Activated naive CD4-positive, alpha-beta T cell treated with anti-CD3 and anti-CD28 coated beads, Interleukin-2, amount 10 ng/mL, durations not matched to agents 7 days and 5 days (primary cell): ENCODE measurements at regions not wholly inside any gene's neighbourhood (a gene's known extent, or its start where the extent isn't known, plus 50 kb on each side); places are given as distances from the start of the nearest gene placed in this dataset.
"Not testable (repeated sequence)": the region's sequence is repeated elsewhere in the genome, so short reads cannot be mapped to it uniquely, and the experiment has no call there.

Source experiments
- CTCF ChIA-PET: fragments of 350-600 bp; sonication (Branson Sonifier 250); formaldehyde crosslinking; loops from one replicate; lab custom pipeline; 2021; ENCODE audit warnings: antibody characterized with exemption; lab: Charles Lee
- DNase-seq: peaks from one replicate; pipeline ENCODE4 v3.0.0-alpha.2; 2020
- H3K27ac Mint-ChIP-seq: one replicate; pipeline ENCODE4 v1.8.0; 2021; ENCODE audit warnings: mild to moderate bottlenecking, moderate library complexity, mixed read lengths
- H3K27me3 Mint-ChIP-seq: one replicate; pipeline ENCODE4 v1.8.0; 2021; ENCODE audit warnings: mild to moderate bottlenecking, mixed read lengths
- H3K36me3 Mint-ChIP-seq: one replicate; pipeline ENCODE4 v1.8.0; 2021; ENCODE audit warnings: mixed read lengths
- H3K4me1 Mint-ChIP-seq: one replicate; pipeline ENCODE4 v1.8.0; 2021; ENCODE audit warnings: mixed read lengths
- H3K4me3 Mint-ChIP-seq: one replicate; pipeline ENCODE4 v1.8.0; 2021; ENCODE audit warnings: mild to moderate bottlenecking, moderate library complexity, mixed read lengths
- H3K9me3 Mint-ChIP-seq: one replicate; pipeline ENCODE4 v1.8.0; 2021; ENCODE audit warnings: mixed read lengths

- DNase-seq = no peak
- CTCF ChIA-PET = no interaction called here
- H3K27me3 Mint-ChIP-seq = no peaks in the 10 kb centered on the region
- no peak overlapping the region for H3K4me3 Mint-ChIP-seq
- H3K9me3 Mint-ChIP-seq = peaks cover 18% of the 10 kb centered on the region
- H3K36me3 Mint-ChIP-seq = peaks cover 55% of the 10 kb centered on the region
- H3K27ac Mint-ChIP-seq = no peak overlapping the region
- H3K4me1 Mint-ChIP-seq = peaks cover 48% of the 10 kb centered on the region
These were observed 72.1 kb downstream of the AKR1C4 start for GRCh38 chr10:5268743-5269142.

GRCh38 chr10:5269791-5270190 lies 73.2 kb downstream of the AKR1C4 start:
- H3K4me1 Mint-ChIP-seq = peaks cover 51% of the 10 kb centered on the region
- H3K27ac Mint-ChIP-seq = no peak overlapping the region
- peaks cover 14% of the 10 kb centered on the region for H3K9me3 Mint-ChIP-seq
- no peaks in the 10 kb centered on the region for H3K27me3 Mint-ChIP-seq
- CTCF ChIA-PET = interaction anchor here (1.5 kb wide), 1 partner anchor 13 kb away, joined by 3 read pairs; no protein-coding TSS in a partner anchor
- no peak overlapping the region for H3K4me3 Mint-ChIP-seq
- peaks cover 50% of the 10 kb centered on the region for H3K36me3 Mint-ChIP-seq
- no peak for DNase-seq

- peaks cover 10% of the 10 kb centered on the region for H3K9me3 Mint-ChIP-seq
These were observed 74.9 kb downstream of the AKR1C4 start for GRCh38 chr10:5271526-5271925.

GRCh38 chr10:5272065-5272803 lies 75.6 kb downstream of the AKR1C4 start:
- Mint-ChIP-seq H3K4me1 (peaks cover 53% of the 10 kb centered on the region), H3K27me3 (no peaks in the 10 kb centered on the region), H3K27ac (peak overlapping the region; percentile 75), H3K9me3 (peaks cover 7% of the 10 kb centered on the region), H3K36me3 (peaks cover 60% of the 10 kb centered on the region), H3K4me3 (no peak overlapping the region)
- CTCF ChIA-PET = no interaction called here
- peak; percentile 44 for DNase-seq

More at GRCh38 chr10:5271526-5271925, 74.9 kb downstream of the AKR1C4 start:
- Mint-ChIP-seq H3K4me3 (no peak overlapping the region), H3K27me3 (no peaks in the 10 kb centered on the region), H3K36me3 (peaks cover 56% of the 10 kb centered on the region), H3K4me1 (peaks cover 53% of the 10 kb centered on the region), H3K27ac (peak overlapping the region; percentile 75)
- no peak for DNase-seq
- CTCF ChIA-PET = no interaction called here

- H3K4me3 Mint-ChIP-seq = no peak overlapping the region
- DNase-seq = no peak
- peaks cover 66% of the 10 kb centered on the region for H3K36me3 Mint-ChIP-seq
- H3K4me1 Mint-ChIP-seq = peaks cover 42% of the 10 kb centered on the region
- H3K27ac Mint-ChIP-seq = no peak overlapping the region
- peaks cover 7% of the 10 kb centered on the region for H3K9me3 Mint-ChIP-seq
- CTCF ChIA-PET = interaction anchor here (1.4 kb wide), 1 partner anchor 8 kb away, joined by 4 read pairs; no protein-coding TSS in a partner anchor
- H3K27me3 Mint-ChIP-seq = no peaks in the 10 kb centered on the region
These were observed 78.2 kb downstream of the AKR1C4 start for GRCh38 chr10:5274795-5275194.

- CTCF ChIA-PET = interaction anchor here (0.8 to 4.2 kb wide), 4 partner anchors 9 to 431 kb away, joined by 3 to 58 read pairs (median 13); no protein-coding TSS in a partner anchor
- Mint-ChIP-seq H3K27me3 (no peaks in the 10 kb centered on the region), H3K4me3 (no peak overlapping the region), H3K9me3 (no peaks in the 10 kb centered on the region), H3K27ac (no peak overlapping the region), H3K4me1 (peaks cover 37% of the 10 kb centered on the region), H3K36me3 (peaks cover 46% of the 10 kb centered on the region)
- DNase-seq = no peak
These were observed 83.4 kb upstream of the UCN3 start for GRCh38 chr10:5281356-5281755.

- CTCF ChIA-PET = interaction anchor here (0.6 to 4.2 kb wide), 6 partner anchors 8 to 432 kb away, joined by 3 to 58 read pairs (median 4); no protein-coding TSS in a partner anchor
- peaks cover 41% of the 10 kb centered on the region for H3K4me1 Mint-ChIP-seq
- no peaks in the 10 kb centered on the region for H3K9me3 Mint-ChIP-seq
- peaks cover 40% of the 10 kb centered on the region for H3K36me3 Mint-ChIP-seq
- H3K27me3 Mint-ChIP-seq = no peaks in the 10 kb centered on the region
- no peak overlapping the region for H3K4me3 Mint-ChIP-seq
- DNase-seq = no peak
- peak overlapping the region; percentile 44 for H3K27ac Mint-ChIP-seq
These were observed 82.6 kb upstream of the UCN3 start for GRCh38 chr10:5282137-5282536.

GRCh38 chr10:5283305-5284158 lies 81.2 kb upstream of the UCN3 start:
- Mint-ChIP-seq H3K27me3 (no peaks in the 10 kb centered on the region), H3K4me3 (no peak overlapping the region), H3K36me3 (peaks cover 31% of the 10 kb centered on the region), H3K4me1 (peaks cover 44% of the 10 kb centered on the region), H3K9me3 (no peaks in the 10 kb centered on the region), H3K27ac (peak overlapping the region; percentile 84)
- CTCF ChIA-PET = interaction anchor here (0.9 to 4.2 kb wide), 16 partner anchors 8 to 469 kb away, joined by 3 to 58 read pairs (median 4); no protein-coding TSS in a partner anchor
- peak; percentile 79 for DNase-seq

- no peak overlapping the region for H3K4me3 Mint-ChIP-seq
- peaks cover 52% of the 10 kb centered on the region for H3K4me1 Mint-ChIP-seq
- CTCF ChIA-PET = interaction anchor here (0.7 to 4.2 kb wide), 10 partner anchors 7 to 470 kb away, joined by 3 to 58 read pairs (median 4); partner anchors contain the start of gene TUBAL3
- H3K27me3 Mint-ChIP-seq = no peaks in the 10 kb centered on the region
- peak overlapping the region; percentile 84 for H3K27ac Mint-ChIP-seq
- peaks cover 29% of the 10 kb centered on the region for H3K36me3 Mint-ChIP-seq
- DNase-seq = peak; percentile 59
- peaks cover 6% of the 10 kb centered on the region for H3K9me3 Mint-ChIP-seq
These were observed 80.3 kb upstream of the UCN3 start for GRCh38 chr10:5284311-5285057.

GRCh38 chr10:5285186-5285585 lies 79.6 kb upstream of the UCN3 start:
- H3K9me3 Mint-ChIP-seq = peaks cover 6% of the 10 kb centered on the region
- H3K27me3 Mint-ChIP-seq = no peaks in the 10 kb centered on the region
- peaks cover 56% of the 10 kb centered on the region for H3K4me1 Mint-ChIP-seq
- DNase-seq = no peak
- H3K4me3 Mint-ChIP-seq = no peak overlapping the region
- H3K36me3 Mint-ChIP-seq = peaks cover 24% of the 10 kb centered on the region
- CTCF ChIA-PET = interaction anchor here (0.7 to 4.2 kb wide), 8 partner anchors 8 to 470 kb away, joined by 3 to 58 read pairs (median 4); partner anchors contain the start of gene TUBAL3
- peak overlapping the region; percentile 84 for H3K27ac Mint-ChIP-seq

GRCh38 chr10:5288359-5288758 lies 76.4 kb upstream of the UCN3 start:
- Mint-ChIP-seq H3K27me3 (no peaks in the 10 kb centered on the region), H3K9me3 (peaks cover 9% of the 10 kb centered on the region), H3K36me3 (peaks cover 21% of the 10 kb centered on the region), H3K4me3 (no peak overlapping the region), H3K4me1 (peaks cover 63% of the 10 kb centered on the region), H3K27ac (no peak overlapping the region)
- no peak for DNase-seq
- CTCF ChIA-PET = interaction anchor here (1.5 kb wide), 1 partner anchor 439 kb away, joined by 6 read pairs; no protein-coding TSS in a partner anchor

- not testable (repeated sequence) for H3K27ac Mint-ChIP-seq, H3K9me3 Mint-ChIP-seq, H3K4me3 Mint-ChIP-seq
These were observed 75.5 kb upstream of the UCN3 start for GRCh38 chr10:5289228-5289627.

GRCh38 chr10:5291501-5292195 lies 73.1 kb upstream of the UCN3 start:
- peak; percentile 78 for DNase-seq
- Mint-ChIP-seq H3K4me1 (peaks cover 74% of the 10 kb centered on the region), H3K4me3 (peak overlapping the region; percentile 91), H3K36me3 (peaks cover 48% of the 10 kb centered on the region), H3K27me3 (no peaks in the 10 kb centered on the region), H3K27ac (peak overlapping the region; percentile 99), H3K9me3 (peaks cover 12% of the 10 kb centered on the region)
- CTCF ChIA-PET = interaction anchor here (1.0 to 1.9 kb wide), 3 partner anchors 8 to 442 kb away, joined by 3 to 6 read pairs (median 4); no protein-coding TSS in a partner anchor

More at GRCh38 chr10:5289228-5289627, 75.5 kb upstream of the UCN3 start:
- Mint-ChIP-seq H3K36me3 (peaks cover 28% of the 10 kb centered on the region), H3K4me1 (peaks cover 62% of the 10 kb centered on the region)
- CTCF ChIA-PET = interaction anchor here (1.0 kb wide), 1 partner anchor 101 kb away, joined by 3 read pairs; no protein-coding TSS in a partner anchor
- H3K27me3 Mint-ChIP-seq, DNase-seq: not testable (repeated sequence)
